H1 (cell line): ENCODE measurements at regions not wholly inside any gene's neighbourhood (a gene's known extent, or its start where the extent isn't known, plus 50 kb on each side); places are given as distances from the start of the nearest gene placed in this dataset.

ENCODE experiments used
- BRCA1 ChIP-seq: IDR thresholded peaks from 2 replicates; pipeline ENCODE4 v1.6.1; 2012; ENCODE audit warnings: low read depth, low read length, improper control_type of control experiment
- CHD7 ChIP-seq: fragments of 300-600 bp; sonication (generic); IDR thresholded peaks from 2 replicates; pipeline ENCODE4 v1.7.1; 2012; ENCODE audit warnings: low read length, moderate library complexity, mild to moderate bottlenecking, inconsistent platforms; ENCODE audit not compliant: insufficient replicate concordance
- CREB1 ChIP-seq: IDR thresholded peaks from 2 replicates; pipeline ENCODE4 v1.6.1; 2012; ENCODE audit warnings: inconsistent platforms
- EP300 ChIP-seq, 2 experiments: IDR thresholded peaks; 1 replicate in 1 of 2; 2 replicates in 1 of 2; pipeline ENCODE4 v1.6.1; 2011 to 2012; ENCODE audit warnings: low read depth in 2 of 2, low read length in 2 of 2, mild to moderate bottlenecking in 2 of 2, borderline replicate concordance in 1 of 2, inconsistent platforms in 1 of 2, moderate library complexity in 1 of 2
- HDAC6 ChIP-seq: IDR thresholded peaks from one replicate; pipeline ENCODE4 v1.7.1; 2012; ENCODE audit warnings: low read depth, mild to moderate bottlenecking, inconsistent platforms, low read length, moderate library complexity
- SP4 ChIP-seq: IDR thresholded peaks from 2 replicates; pipeline ENCODE4 v1.6.1; 2012; ENCODE audit warnings: low read length, inconsistent platforms
- TBP ChIP-seq: IDR thresholded peaks from 2 replicates; pipeline ENCODE4 v1.6.1; 2011; ENCODE audit warnings: low read depth, low read length, improper control_type of control experiment
- USF2 ChIP-seq: IDR thresholded peaks from 2 replicates; pipeline ENCODE4 v1.6.1; 2011; ENCODE audit warnings: low read length, improper control_type of control experiment

GRCh38 chr3:34696831-34697230, 898.4 kb downstream of the PDCD6IP start (continued):
- no peak for TF ChIP-seq CHD7
- TF ChIP-seq EP300 (IDR thresholded peaks at IDR 0.05; ENCODE audit: borderline replicate concordance in 1 of 2, low read depth in 2 of 2, low read length in 2 of 2): no peak
- no peak for TF ChIP-seq TBP
- no peak for TF ChIP-seq HDAC6
- TF ChIP-seq USF2: no peak
- TF ChIP-seq SP4: no peak
- no peak for TF ChIP-seq BRCA1
- no peak for TF ChIP-seq CREB1
- TF ChIP-seq, all 59 proteins: peak for 0
